ENCODE measurements at regions not wholly inside any gene's neighbourhood (a gene's known extent, or its start where the extent isn't known, plus 50 kb on each side); places are given as distances from the start of the nearest gene placed in this dataset.

GRCh38 chr7:68984306-68984705 is 614.0 kb upstream of the AUTS2 start:
- DNase-seq: no peak

GRCh38 chr7:68994841-68995240 is 603.4 kb upstream of the AUTS2 start:
- DNase-seq: no peak

GRCh38 chr7:68998136-68998535 is 600.1 kb upstream of the AUTS2 start:
- no peak for DNase-seq

- DNase-seq: no peak
Measured at GRCh38 chr7:69002416-69002815, 595.9 kb upstream of the AUTS2 start.

- no peak for DNase-seq
Measured at GRCh38 chr7:69012149-69012548, 586.1 kb upstream of the AUTS2 start.

GRCh38 chr7:69017208-69017607 is 581.1 kb upstream of the AUTS2 start:
- no peak for DNase-seq

GRCh38 chr7:69018200-69018599 is 580.1 kb upstream of the AUTS2 start:
- DNase-seq: no peak

GRCh38 chr7:69019437-69019836 is 578.8 kb upstream of the AUTS2 start:
- DNase-seq: no peak

- DNase-seq: no peak
Measured at GRCh38 chr7:69020536-69020935, 577.7 kb upstream of the AUTS2 start.

GRCh38 chr7:69025249-69025648 is 573.0 kb upstream of the AUTS2 start:
- DNase-seq: no peak

GRCh38 chr7:69032848-69033247 is 565.4 kb upstream of the AUTS2 start:
- no peak for DNase-seq

GRCh38 chr7:69035826-69036225 is 562.4 kb upstream of the AUTS2 start:
- no peak for DNase-seq

- no peak for DNase-seq
Measured at GRCh38 chr7:69036301-69036700, 562.0 kb upstream of the AUTS2 start.

- no peak for DNase-seq
Measured at GRCh38 chr7:69038915-69039314, 559.4 kb upstream of the AUTS2 start.

GRCh38 chr7:69042138-69042537 is 556.1 kb upstream of the AUTS2 start:
- no peak for DNase-seq

- DNase-seq: no peak
Measured at GRCh38 chr7:69047151-69047754, 551.0 kb upstream of the AUTS2 start.

- no peak for DNase-seq
Measured at GRCh38 chr7:69049326-69049725, 548.9 kb upstream of the AUTS2 start.

- DNase-seq: no peak
Measured at GRCh38 chr7:69052447-69052846, 545.8 kb upstream of the AUTS2 start.

- DNase-seq: no peak
Measured at GRCh38 chr7:69060516-69060915, 537.8 kb upstream of the AUTS2 start.

- no peak for DNase-seq
Measured at GRCh38 chr7:69062020-69062765, 536.1 kb upstream of the AUTS2 start.

- no peak for DNase-seq
Measured at GRCh38 chr7:69067397-69067796, 530.9 kb upstream of the AUTS2 start.

GRCh38 chr7:69070476-69070875 is 527.8 kb upstream of the AUTS2 start:
- no peak for DNase-seq

GRCh38 chr7:69076566-69076965 is 521.7 kb upstream of the AUTS2 start:
- no peak for DNase-seq

- DNase-seq: no peak
Measured at GRCh38 chr7:69078997-69079769, 519.1 kb upstream of the AUTS2 start.

Data from CD4-positive, alpha-beta T cell treated with Interleukin-1 beta for 1 hour (primary cell).